ENCODE measurements at regions not wholly inside any gene's neighbourhood (a gene's known extent, or its start where the extent isn't known, plus 50 kb on each side); places are given as distances from the start of the nearest gene placed in this dataset.

DNA sequence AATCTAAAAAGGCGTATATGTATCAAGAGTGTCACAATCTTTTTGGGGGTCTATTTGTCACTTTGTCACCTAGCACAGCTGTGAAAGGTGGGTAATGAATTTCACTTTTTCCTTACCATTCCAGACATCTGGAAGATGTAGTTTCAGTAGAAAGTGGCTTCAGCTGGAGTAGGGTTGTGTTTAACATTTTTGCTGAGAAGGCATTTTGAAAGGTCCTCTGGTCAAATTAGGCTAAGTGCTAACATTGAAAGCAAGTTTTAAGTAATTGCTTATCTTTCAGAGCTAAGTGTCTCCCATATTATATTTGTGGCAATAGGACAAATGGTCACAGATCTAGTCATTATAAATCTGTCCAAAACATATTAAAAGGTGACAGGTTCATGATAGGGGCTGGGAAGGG, 542.1 kb upstream of the SPHKAP start:
- H3K36me3 Mint-ChIP-seq: no peaks in the 10 kb centered on the region
- intact Hi-C loops (cut with micrococcal nuclease): no loop called here

DNA sequence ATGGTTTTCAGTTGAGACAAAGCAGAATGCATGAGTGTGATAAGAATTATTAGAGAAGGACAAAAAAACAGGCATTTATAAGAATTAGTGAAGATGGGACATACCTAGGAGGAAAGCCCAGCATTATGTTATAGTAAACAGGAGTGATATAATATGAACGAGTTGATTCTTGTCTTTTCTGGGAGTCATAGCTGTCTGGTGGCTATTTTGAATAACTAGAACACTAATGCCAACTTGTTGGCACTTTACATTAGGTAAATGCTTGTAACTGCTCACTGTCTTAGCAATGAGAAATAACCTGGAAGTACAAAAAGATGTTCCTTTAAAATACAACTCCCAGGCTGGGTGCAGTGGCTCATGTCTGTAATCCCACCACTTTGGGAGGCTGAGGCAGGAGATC, 540.8 kb upstream of the SPHKAP start:
- H2AFZ ChIP-seq (ENCODE audit: insufficient read depth, low read depth, low read length, poor library complexity, severe bottlenecking): no peak overlapping the region
- DNase-seq: no peak
- H3K4me2 ChIP-seq (replicated peaks; ENCODE audit: extremely low read depth, low read length, poor library complexity, severe bottlenecking): no peak overlapping the region
- H3K27ac ChIP-seq (ENCODE audit: low read depth in 1 of 2, low read length in 2 of 2): no peak overlapping the region
- H3K4me3 ChIP-seq (replicated peaks in 1 of 3; ENCODE audit: low read depth in 2 of 3, low read length in 3 of 3): no peak overlapping the region
- Mint-ChIP-seq H3K27ac (no peak overlapping the region), H3K27me3 (ENCODE audit: low read depth in 3 of 3) (no peaks in the 10 kb centered on the region), H3K4me3 (no peak overlapping the region), H3K9me3 (peaks cover 0 to 6% (median 2%) of the 10 kb centered on the region in 7 donors), H3K36me3 (no peaks in the 10 kb centered on the region), H3K4me1 (no peaks in the 10 kb centered on the region)
- no CpG with 5 or more reads among the region's 1 CpG for WGBS (ENCODE audit: insufficient coverage)
- intact Hi-C loops (cut with micrococcal nuclease): no loop called here
- no peaks in the 10 kb centered on the region for H3K9me3 ChIP-seq (replicated peaks in 1 of 2; ENCODE audit: control insufficient read depth in 1 of 2, insufficient read depth in 1 of 2, low read length in 2 of 2)
- no peaks in the 10 kb centered on the region for H4K20me1 ChIP-seq (ENCODE audit: insufficient read depth, low read length)
- H3K4me1 ChIP-seq (ENCODE audit: control insufficient read depth in 1 of 2, insufficient read depth in 2 of 2, low read length in 2 of 2): no peaks in the 10 kb centered on the region
- no peak overlapping the region for H3K9ac ChIP-seq (ENCODE audit: insufficient read depth, low read length, poor library complexity, severe bottlenecking)
- TF ChIP-seq, protein P1, sequence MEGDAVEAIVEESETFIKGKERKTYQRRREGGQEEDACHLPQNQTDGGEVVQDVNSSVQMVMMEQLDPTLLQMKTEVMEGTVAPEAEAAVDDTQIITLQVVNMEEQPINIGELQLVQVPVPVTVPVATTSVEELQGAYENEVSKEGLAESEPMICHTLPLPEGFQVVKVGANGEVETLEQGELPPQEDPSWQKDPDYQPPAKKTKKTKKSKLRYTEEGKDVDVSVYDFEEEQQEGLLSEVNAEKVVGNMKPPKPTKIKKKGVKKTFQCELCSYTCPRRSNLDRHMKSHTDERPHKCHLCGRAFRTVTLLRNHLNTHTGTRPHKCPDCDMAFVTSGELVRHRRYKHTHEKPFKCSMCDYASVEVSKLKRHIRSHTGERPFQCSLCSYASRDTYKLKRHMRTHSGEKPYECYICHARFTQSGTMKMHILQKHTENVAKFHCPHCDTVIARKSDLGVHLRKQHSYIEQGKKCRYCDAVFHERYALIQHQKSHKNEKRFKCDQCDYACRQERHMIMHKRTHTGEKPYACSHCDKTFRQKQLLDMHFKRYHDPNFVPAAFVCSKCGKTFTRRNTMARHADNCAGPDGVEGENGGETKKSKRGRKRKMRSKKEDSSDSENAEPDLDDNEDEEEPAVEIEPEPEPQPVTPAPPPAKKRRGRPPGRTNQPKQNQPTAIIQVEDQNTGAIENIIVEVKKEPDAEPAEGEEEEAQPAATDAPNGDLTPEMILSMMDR (IDR thresholded peaks at IDR 0.05): no peak
- H3K36me3 ChIP-seq (replicated peaks in 1 of 2; ENCODE audit: control insufficient read depth in 1 of 2, insufficient read depth in 2 of 2, low read length in 2 of 2): no peaks in the 10 kb centered on the region
- H3K27me3 ChIP-seq (ENCODE audit: control insufficient read depth in 2 of 2, insufficient read depth in 2 of 2, low read length in 2 of 2): no peaks in the 10 kb centered on the region
- H3K79me2 ChIP-seq (ENCODE audit: insufficient read depth, low read length): no peaks in the 10 kb centered on the region

More for the DNA sequence above, 542.1 kb upstream of the SPHKAP start:
- H3K27ac ChIP-seq (ENCODE audit: low read depth in 1 of 2, low read length in 2 of 2): no peak overlapping the region
- H3K27me3 Mint-ChIP-seq (ENCODE audit: low read depth in 3 of 3): no peaks in the 10 kb centered on the region
- H3K4me3 Mint-ChIP-seq: no peak overlapping the region
- H3K27me3 ChIP-seq (ENCODE audit: control insufficient read depth in 2 of 2, insufficient read depth in 2 of 2, low read length in 2 of 2): no peaks in the 10 kb centered on the region
- H3K9me3 ChIP-seq (replicated peaks in 1 of 2; ENCODE audit: control insufficient read depth in 1 of 2, insufficient read depth in 1 of 2, low read length in 2 of 2): peaks cover 0 to 3% of the 10 kb centered on the region in 2 donors
- no peaks in the 10 kb centered on the region for H4K20me1 ChIP-seq (ENCODE audit: insufficient read depth, low read length)
- H3K4me1 ChIP-seq (ENCODE audit: control insufficient read depth in 1 of 2, insufficient read depth in 2 of 2, low read length in 2 of 2): no peaks in the 10 kb centered on the region
- DNase-seq: no peak
- no peaks in the 10 kb centered on the region for H3K36me3 ChIP-seq (replicated peaks in 1 of 2; ENCODE audit: control insufficient read depth in 1 of 2, insufficient read depth in 2 of 2, low read length in 2 of 2)
- H2AFZ ChIP-seq (ENCODE audit: insufficient read depth, low read depth, low read length, poor library complexity, severe bottlenecking): no peak overlapping the region
- no peak overlapping the region for H3K9ac ChIP-seq (ENCODE audit: insufficient read depth, low read length, poor library complexity, severe bottlenecking)
- WGBS (ENCODE audit: insufficient coverage): no CpG with 5 or more reads among the region's 1 CpG
- H3K4me3 ChIP-seq (replicated peaks in 1 of 3; ENCODE audit: low read depth in 2 of 3, low read length in 3 of 3): no peak overlapping the region
- TF ChIP-seq, protein P1 (IDR thresholded peaks at IDR 0.05): no peak
- no peak overlapping the region for H3K27ac Mint-ChIP-seq
- H3K4me1 Mint-ChIP-seq: no peaks in the 10 kb centered on the region
- peaks cover 0 to 7% (median 2%) of the 10 kb centered on the region in 7 donors for H3K9me3 Mint-ChIP-seq
- H3K4me2 ChIP-seq (replicated peaks; ENCODE audit: extremely low read depth, low read length, poor library complexity, severe bottlenecking): no peak overlapping the region
- no peaks in the 10 kb centered on the region for H3K79me2 ChIP-seq (ENCODE audit: insufficient read depth, low read length)

Measured in CD14-positive monocyte (primary cell).